Bronchial epithelial cell (primary cell): ENCODE measurements at regions not wholly inside any gene's neighbourhood (a gene's known extent, or its start where the extent isn't known, plus 50 kb on each side); places are given as distances from the start of the nearest gene placed in this dataset.

Experiments used
- DNase-seq: peaks from one replicate; pipeline ENCODE4 v3.0.0-alpha.2; 2010; ENCODE audit warnings: low read depth
- FAIRE-seq: peaks from 2 replicates; lab custom pipeline; 2011; peaks lifted over from hg19 to GRCh38; lab: Jason Lieb, UNC
- H3K27me3 ChIP-seq: 2 replicates; pipeline ENCODE4 v1.5.1; 2011; ENCODE audit warnings: low read length; ENCODE audit not compliant: control insufficient read depth, insufficient read depth
- H3K36me3 ChIP-seq: 2 replicates; pipeline ENCODE4 v1.5.1; 2011; ENCODE audit warnings: low read length; ENCODE audit not compliant: control insufficient read depth, insufficient read depth
- H3K4me3 ChIP-seq: 2 replicates; pipeline ENCODE4 v1.5.1; 2011; ENCODE audit warnings: mild to moderate bottlenecking, low read depth, low read length, control low read depth
- TF ChIP-seq, protein P1 (sequence below): IDR thresholded peaks from 2 replicates; pipeline ENCODE4 v1.5.1; 2011; ENCODE audit warnings: mild to moderate bottlenecking, moderate library complexity, low read length, control low read depth, inconsistent platforms; ENCODE audit not compliant: insufficient read depth, severe bottlenecking

DNA sequence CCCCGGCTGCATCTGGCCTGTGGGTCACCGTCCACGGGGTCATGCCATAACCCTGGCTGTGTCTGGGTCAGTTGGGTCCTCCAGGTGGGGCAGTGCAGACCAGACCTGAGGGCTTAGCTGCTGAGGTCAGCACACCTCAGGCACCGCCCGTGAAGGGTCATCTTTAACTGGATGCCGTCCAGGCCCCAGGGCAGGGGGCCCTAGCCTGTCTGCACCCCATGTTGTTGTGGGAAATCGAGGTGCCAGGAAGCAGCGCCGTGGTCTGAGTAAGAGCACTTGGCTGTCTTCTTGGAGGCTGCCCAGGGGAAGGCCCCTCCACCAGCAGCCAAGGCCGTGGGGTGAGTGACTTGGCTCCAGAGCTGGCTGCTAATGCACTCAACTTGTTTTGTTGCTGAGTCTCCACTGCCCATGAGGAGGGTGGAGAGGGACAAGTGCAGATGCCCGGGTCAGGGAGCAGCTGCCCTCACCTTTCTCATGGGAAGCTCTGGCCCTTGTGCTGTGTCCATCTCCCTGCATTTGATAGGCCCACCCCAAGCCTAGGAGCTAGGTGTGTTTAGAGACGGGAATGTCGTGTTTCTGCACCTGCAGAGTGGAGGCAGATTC lies 317.2 kb downstream of the TMEM121 start:
- Histone ChIP-seq H3K36me3 (no peaks in the 10 kb centered on the region), H3K27me3 (no peaks in the 10 kb centered on the region), H3K4me3 (no peak overlapping the region)
- TF ChIP-seq, protein P1, sequence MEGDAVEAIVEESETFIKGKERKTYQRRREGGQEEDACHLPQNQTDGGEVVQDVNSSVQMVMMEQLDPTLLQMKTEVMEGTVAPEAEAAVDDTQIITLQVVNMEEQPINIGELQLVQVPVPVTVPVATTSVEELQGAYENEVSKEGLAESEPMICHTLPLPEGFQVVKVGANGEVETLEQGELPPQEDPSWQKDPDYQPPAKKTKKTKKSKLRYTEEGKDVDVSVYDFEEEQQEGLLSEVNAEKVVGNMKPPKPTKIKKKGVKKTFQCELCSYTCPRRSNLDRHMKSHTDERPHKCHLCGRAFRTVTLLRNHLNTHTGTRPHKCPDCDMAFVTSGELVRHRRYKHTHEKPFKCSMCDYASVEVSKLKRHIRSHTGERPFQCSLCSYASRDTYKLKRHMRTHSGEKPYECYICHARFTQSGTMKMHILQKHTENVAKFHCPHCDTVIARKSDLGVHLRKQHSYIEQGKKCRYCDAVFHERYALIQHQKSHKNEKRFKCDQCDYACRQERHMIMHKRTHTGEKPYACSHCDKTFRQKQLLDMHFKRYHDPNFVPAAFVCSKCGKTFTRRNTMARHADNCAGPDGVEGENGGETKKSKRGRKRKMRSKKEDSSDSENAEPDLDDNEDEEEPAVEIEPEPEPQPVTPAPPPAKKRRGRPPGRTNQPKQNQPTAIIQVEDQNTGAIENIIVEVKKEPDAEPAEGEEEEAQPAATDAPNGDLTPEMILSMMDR, result no peak
- FAIRE-seq, result no peak
- no peak for DNase-seq

DNA sequence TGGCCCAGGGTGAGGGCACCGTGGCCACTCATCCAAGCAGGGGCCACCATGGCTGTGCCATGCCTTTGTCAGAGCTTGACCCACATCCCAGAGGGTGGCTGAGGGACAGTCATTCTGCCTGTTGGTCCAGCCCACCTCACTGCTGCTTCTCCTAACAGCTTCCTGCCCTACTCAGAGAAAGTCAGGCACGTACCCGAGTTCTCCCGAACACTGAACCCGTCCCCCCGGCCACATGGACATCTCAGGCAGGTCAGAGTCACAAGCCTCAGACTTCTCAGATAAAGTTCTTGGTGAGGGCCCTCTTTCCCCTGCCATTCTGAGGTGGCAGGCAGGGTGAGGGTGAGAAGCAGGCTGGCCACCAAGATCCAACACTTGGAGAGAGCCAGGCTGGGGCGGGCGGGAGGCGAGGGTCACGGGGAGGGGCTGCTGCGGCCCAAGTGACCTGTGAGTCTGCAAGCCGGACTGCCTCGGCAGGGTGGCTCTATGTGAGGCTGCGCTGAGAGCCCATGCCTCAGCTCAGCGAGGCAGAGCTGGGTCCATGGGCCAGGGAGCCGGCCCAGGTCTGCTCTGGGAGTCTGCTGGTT lies 317.8 kb downstream of the TMEM121 start:
- TF ChIP-seq, protein P1, result no peak
- FAIRE-seq (no peak), DNase-seq (no peak)
- Histone ChIP-seq H3K27me3 (no peaks in the 10 kb centered on the region), H3K4me3 (no peak overlapping the region), H3K36me3 (no peaks in the 10 kb centered on the region)

DNA sequence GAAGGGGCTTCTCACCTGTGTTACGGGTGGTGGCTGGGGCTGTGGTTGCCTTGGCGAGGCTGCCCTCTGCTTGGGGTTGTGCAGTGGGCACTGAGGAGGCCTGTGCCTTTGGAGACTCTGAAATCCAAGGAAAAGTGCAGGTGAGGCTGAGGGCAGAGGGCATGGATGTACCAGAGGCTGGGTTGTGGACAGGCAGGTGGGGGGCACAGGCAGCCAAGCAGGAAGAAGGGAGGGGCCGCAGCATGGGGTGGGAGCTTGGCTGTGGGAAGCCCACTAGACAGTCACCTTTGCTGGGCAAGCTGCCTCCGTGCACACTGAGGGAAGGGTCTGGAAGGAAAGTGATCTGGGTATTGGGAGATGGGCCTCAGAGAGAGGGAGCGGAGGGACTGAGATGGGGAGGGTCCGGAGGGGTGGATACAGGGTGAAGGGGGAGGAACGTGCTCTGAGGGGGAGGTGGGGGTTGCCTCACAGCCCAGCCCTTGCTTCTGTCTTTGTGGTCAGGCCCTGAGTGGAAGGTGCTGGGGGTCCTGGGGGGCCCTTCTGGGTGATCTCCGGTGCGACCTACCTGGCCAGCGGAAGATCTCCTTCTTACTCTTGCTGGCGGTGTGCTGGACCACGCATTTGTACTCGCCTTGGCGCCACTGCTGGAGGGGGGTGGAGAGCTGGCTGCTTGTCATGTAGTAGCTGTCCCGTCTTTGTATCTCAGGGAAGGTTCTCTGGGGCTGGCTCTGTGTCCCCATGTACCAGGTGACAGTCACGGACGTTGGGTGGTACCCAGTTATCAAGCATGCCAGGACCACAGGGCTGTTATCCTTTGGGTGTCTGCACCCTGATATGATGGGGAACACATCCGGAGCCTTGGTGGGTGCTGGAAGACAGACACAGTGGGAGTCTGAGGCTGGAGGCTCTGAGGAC lies 318.7 kb downstream of the TMEM121 start:
- Histone ChIP-seq H3K4me3 (no peak overlapping the region), H3K27me3 (no peaks in the 10 kb centered on the region), H3K36me3 (no peaks in the 10 kb centered on the region)
- no peak for DNase-seq
- TF ChIP-seq, protein P1, result no peak
- no peak for FAIRE-seq

DNA sequence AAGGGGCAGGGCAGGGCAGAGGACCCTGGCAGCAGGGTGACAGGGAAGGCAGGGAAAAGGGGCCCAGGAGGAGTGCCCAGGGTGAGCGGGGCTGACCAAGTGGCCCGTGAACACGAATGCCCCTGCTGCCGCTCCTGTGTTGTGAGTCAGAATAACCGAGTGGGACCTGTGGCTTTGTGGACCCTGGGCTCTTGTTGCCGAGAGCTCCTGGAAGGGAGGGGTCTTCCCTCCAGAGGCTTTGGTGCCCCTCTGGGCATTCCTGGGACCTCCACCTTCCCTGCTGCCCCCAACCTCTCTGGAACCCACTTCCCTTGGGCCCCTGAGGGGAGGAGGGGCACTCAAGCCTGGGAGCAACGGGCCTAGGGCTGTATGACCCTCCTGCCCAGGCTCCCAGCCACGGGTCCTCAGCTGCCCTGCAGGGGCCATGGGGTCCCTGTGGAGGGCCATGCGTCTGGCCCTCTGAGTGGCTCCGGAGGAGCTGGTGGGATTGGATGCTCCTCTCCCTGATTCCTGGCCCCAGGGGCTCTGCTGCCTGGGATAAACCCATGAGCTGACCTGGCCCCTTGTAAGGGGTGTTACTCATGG lies 319.4 kb downstream of the TMEM121 start:
- Histone ChIP-seq H3K36me3 (no peaks in the 10 kb centered on the region), H3K4me3 (no peak overlapping the region), H3K27me3 (no peaks in the 10 kb centered on the region)
- FAIRE-seq, result no peak
- TF ChIP-seq, protein P1, result no peak
- DNase-seq, result no peak

DNA sequence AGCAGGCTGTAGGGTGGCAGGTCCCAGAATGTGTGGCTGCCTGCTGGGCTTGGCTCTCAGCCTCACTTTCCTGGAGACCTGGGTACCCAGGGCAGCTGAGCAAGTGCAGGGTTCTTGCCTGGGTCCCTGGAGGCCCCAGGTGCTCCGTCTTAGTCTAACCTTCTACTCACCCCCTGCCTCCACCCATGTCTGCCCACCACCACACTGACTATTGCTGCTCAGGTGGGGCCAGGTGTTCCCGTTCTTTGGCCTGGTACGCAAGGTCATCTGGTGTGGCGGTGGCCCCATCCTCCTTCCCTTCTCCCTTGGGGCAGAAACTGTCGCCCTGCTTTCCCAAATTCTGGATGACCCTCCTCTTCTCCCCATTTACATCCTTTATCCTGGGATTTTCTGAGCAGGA lies 319.9 kb downstream of the TMEM121 start:
- Histone ChIP-seq H3K27me3 (no peaks in the 10 kb centered on the region), H3K36me3 (no peaks in the 10 kb centered on the region), H3K4me3 (no peak overlapping the region)
- DNase-seq (no peak), FAIRE-seq (no peak)
- TF ChIP-seq, protein P1, result no peak
